Lower leg skin (tissue), 4 donors: ENCODE measurements at regions not wholly inside any gene's neighbourhood (a gene's known extent, or its start where the extent isn't known, plus 50 kb on each side); places are given as distances from the start of the nearest gene placed in this dataset.
"Not testable (repeated sequence)": the region's sequence is repeated elsewhere in the genome, so short reads cannot be mapped to it uniquely, and the experiment has no call there.

ENCODE experiments used
- DNase-seq, 2 donors: peaks; one replicate each; pipeline ENCODE4 v3.0.0-alpha.2; 2019; ENCODE audit warnings: low spot score in 2 of 2
- H3K4me3 ChIP-seq: fragments of 200-600 bp; sonication (generic); 2 replicates; pipeline ENCODE4 v1.5.1; 2017; ENCODE audit warnings: mild to moderate bottlenecking, low read depth; ENCODE audit not compliant: poor library complexity, severe bottlenecking
- CTCF ChIP-seq, 3 donors: fragments of 450-650 bp; IDR thresholded peaks; one replicate each; pipeline ENCODE4 v1.5.1; 2016; ENCODE audit warnings: antibody characterized with exemption in 3 of 3, mild to moderate bottlenecking in 3 of 3, moderate library complexity in 2 of 3
- POLR2A ChIP-seq, 2 donors: fragments of 450-650 bp; IDR thresholded peaks; one replicate each; pipeline ENCODE4 v1.6.1; 2016 to 2017; ENCODE audit warnings: antibody characterized with exemption in 2 of 2, mild to moderate bottlenecking in 1 of 2, moderate library complexity in 1 of 2
- WGBS, 2 donors: methylation state at CpG; one replicate each; pipeline ENCODE4 v1.1.5; 2018; 5-methylcytosine and 5-hydroxymethylcytosine counted together
- intact Hi-C: fragments of 100-400 bp; cut with DNase I; formaldehyde crosslinking; loops from one replicate; pipeline ENCODE4 v1.15.0; 2023; ENCODE audit warnings: low total_unique reads

- H3K4me3 ChIP-seq = no peak overlapping the region
- intact Hi-C loops = no loop called here
- TF ChIP-seq POLR2A (IDR thresholded peaks at IDR 0.05) = no peak
- TF ChIP-seq CTCF (IDR thresholded peaks at IDR 0.05) = no peak
- 77 to 84% methylated on average over 3 of the region's 3 CpGs for WGBS, 2 donors
- no peak for DNase-seq
Observed at GRCh38 chr9:104345061-104345460, 159.0 kb upstream of the OR13F1 start.

DNA sequence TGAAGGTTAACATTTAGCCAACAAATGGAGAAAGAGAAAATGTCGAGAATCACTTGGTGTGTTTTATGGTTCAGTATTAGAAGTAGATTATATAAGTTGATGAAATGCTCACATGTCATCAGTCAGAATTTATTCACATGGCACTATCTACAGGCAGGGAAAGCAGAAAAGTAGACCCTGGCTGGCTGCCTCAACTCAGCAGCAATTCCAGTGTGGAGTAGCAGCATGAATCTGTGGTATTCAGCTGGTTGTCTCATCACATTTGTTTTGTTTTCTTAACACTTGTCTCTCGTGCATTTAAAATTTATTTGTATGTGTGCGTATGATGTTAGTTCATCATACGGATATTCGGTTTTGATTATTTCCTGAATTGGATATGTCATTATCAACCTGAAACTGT lies 153.5 kb upstream of the OR13F1 start:
- 61 to 66% methylated on average over 5 of the region's 5 CpGs for WGBS, 2 donors
- no peak overlapping the region for H3K4me3 ChIP-seq
- TF ChIP-seq CTCF (IDR thresholded peaks at IDR 0.05) = no peak
- no peak for TF ChIP-seq POLR2A (IDR thresholded peaks at IDR 0.05)
- DNase-seq = no peak
- intact Hi-C loops = no loop called here

- intact Hi-C loops = no loop called here
- H3K4me3 ChIP-seq = no peak overlapping the region
- no peak for TF ChIP-seq POLR2A (IDR thresholded peaks at IDR 0.05)
- TF ChIP-seq CTCF (IDR thresholded peaks at IDR 0.05) = no peak
- 74 to 76% methylated on average over 3 of the region's 3 CpGs for WGBS, 2 donors
- DNase-seq = no peak
Observed at GRCh38 chr9:104351726-104352125, 152.3 kb upstream of the OR13F1 start.

DNA sequence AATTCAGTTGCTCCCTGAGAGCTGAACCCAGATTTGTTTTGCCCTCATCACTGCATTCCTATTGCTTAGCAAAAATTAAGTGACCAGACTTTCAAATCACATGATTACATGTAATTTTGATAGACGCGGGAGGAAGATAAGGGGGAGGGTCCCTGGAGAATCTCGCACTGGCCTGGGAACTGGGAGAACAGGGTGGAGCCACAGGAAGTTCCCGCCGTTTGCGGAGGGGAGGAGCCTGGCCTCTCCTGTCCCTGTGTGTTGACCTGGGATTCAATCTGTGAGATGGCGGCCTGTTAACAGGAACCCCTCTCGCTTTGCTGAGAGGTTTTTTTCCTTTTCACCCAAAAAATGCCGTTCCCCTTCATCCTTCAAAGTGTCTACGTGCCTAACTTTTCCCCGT lies 142.9 kb upstream of the OR13F1 start:
- DNase-seq = no peak
- no peak overlapping the region for H3K4me3 ChIP-seq
- 88 to 92% methylated on average over 11 of the region's 11 CpGs for WGBS, 2 donors
- intact Hi-C loops = no loop called here
- no peak for TF ChIP-seq CTCF (IDR thresholded peaks at IDR 0.05)
- no peak for TF ChIP-seq POLR2A (IDR thresholded peaks at IDR 0.05)

DNA sequence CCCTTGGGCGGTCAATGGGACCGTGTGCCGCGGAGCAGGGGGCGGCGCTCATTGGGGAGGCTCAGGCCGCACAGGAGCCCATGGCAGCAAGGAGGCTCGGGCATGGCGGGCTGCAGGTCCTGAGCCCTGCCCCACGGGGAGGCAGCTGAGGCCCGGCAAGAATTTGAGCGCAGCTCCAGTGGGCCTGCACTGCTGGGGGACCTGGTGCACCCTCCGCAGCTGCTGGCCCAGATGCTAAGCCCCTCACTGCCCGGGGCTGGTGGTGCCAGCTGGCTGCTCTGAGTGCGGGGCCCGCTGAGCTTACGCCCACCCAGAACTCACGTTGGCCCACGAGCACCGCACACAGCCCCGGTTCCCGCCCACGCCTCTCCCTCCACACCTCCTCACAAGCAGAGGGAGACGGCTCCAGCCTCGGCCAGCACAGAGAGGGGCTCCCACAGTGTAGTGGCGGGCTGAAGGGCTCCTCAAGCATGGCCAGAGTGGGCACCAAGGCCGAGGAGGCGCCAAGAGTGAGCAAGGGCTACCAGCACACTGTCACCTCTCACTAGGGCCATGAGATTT lies 141.1 kb upstream of the OR13F1 start:
- WGBS, 2 donors = 94 to 95% methylated on average over 19 to 23 of the region's 28 CpGs
- DNase-seq = no peak
- no peak overlapping the region for H3K4me3 ChIP-seq
- intact Hi-C loops = no loop called here
- TF ChIP-seq CTCF (IDR thresholded peaks at IDR 0.05) = no peak
- TF ChIP-seq POLR2A (IDR thresholded peaks at IDR 0.05) = no peak

DNA sequence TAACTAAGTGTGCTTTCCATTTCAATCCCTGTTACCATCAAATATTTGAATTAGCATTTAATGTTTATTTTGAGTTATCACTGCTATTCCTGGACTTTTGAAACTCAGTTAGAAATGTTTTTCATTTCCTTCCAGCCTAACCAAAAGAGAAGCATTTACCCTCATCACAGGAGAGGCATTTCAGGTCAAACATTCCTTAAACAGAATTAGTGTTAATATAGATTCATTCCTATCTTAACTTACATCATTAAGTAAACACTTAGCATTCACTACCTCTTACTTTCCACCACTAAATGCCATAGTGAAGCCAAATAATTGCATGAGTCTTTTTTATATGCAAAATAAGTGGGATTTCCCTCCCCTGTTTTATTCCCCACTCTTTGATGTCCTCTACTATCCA lies 136.6 kb upstream of the OR13F1 start:
- TF ChIP-seq POLR2A (IDR thresholded peaks at IDR 0.05) = no peak
- no peak for TF ChIP-seq CTCF (IDR thresholded peaks at IDR 0.05)
- no peak for DNase-seq
- intact Hi-C loops = no loop called here
- no peak overlapping the region for H3K4me3 ChIP-seq

DNA sequence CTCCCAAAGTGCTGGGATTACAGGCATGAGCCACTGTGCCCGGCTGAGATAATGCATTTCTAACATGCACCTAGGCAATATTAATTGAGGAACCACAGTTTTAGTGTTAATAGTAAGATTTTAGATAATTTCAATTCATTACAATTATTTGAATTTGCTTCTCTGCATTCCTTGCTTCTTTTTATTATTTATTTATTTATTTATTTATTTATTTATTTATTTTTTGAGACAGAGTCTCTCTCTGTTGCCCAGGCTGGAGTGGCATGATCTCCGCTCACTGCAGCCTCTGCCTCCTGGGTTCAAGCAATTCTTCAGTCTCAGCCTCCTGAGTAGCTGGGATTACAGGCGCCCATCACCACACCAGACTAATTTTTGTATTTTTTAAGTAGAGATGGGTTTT lies 135.7 kb upstream of the OR13F1 start:
- DNase-seq, intact Hi-C loops: not testable (repeated sequence)

More for the DNA sequence above, 135.7 kb upstream of the OR13F1 start:
- 99 to 100% methylated on average over 3 of the region's 3 CpGs for WGBS, 2 donors
- H3K4me3 ChIP-seq = not testable (repeated sequence)
